Natural killer cell (primary cell): ENCODE measurements at regions not wholly inside any gene's neighbourhood (a gene's known extent, or its start where the extent isn't known, plus 50 kb on each side); places are given as distances from the start of the nearest gene placed in this dataset.

Source experiments
- ATAC-seq, 3 donors: fragments of 150-1000 bp in 2 of 3; fragments of 200-7000 bp in 1 of 3; cut with Tn5 transposase; 1 replicate in 1 of 3; 2 replicates in 2 of 3; pipeline ENCODE4 v1.10.0; 2021; ENCODE audit warnings: mild to moderate bottlenecking in 2 of 3, moderate library complexity in 2 of 3
- DNase-seq, 2 donors: peaks; one replicate each; pipeline versions ENCODE4 v3.0.0 to v3.0.0-alpha.2; 2013 to 2021; ENCODE audit warnings: mixed read lengths in 1 of 2
- H3K27ac ChIP-seq: one replicate; pipeline ENCODE4 v1.5.1; 2013; ENCODE audit warnings: mild to moderate bottlenecking, low read length
- H3K27me3 ChIP-seq: one replicate; pipeline ENCODE4 v1.6.1; 2013; ENCODE audit warnings: low read length; ENCODE audit not compliant: control insufficient read depth, insufficient read depth
- H3K36me3 ChIP-seq: one replicate; pipeline ENCODE4 v1.6.1; 2013; ENCODE audit warnings: low read length; ENCODE audit not compliant: control insufficient read depth, insufficient read depth
- H3K4me1 ChIP-seq: one replicate; pipeline ENCODE4 v1.6.1; 2013; ENCODE audit warnings: low read length; ENCODE audit not compliant: control insufficient read depth, insufficient read depth
- H3K4me3 ChIP-seq: one replicate; pipeline ENCODE4 v1.5.1; 2013; ENCODE audit warnings: low read length
- H3K9me3 ChIP-seq: one replicate; pipeline ENCODE4 v1.6.1; 2013; ENCODE audit warnings: low read length; ENCODE audit not compliant: control insufficient read depth, insufficient read depth
- H3K27ac Mint-ChIP-seq, 2 donors: one replicate each; pipeline ENCODE4 v1.8.0; 2022; ENCODE audit warnings: mild to moderate bottlenecking in 2 of 2, mixed read lengths in 2 of 2, moderate library complexity in 1 of 2
- H3K27me3 Mint-ChIP-seq, 2 donors: one replicate each; pipeline ENCODE4 v1.8.0; 2022; ENCODE audit warnings: low read depth in 2 of 2, mixed read lengths in 2 of 2
- H3K36me3 Mint-ChIP-seq: one replicate; pipeline ENCODE4 v1.8.0; 2022; ENCODE audit warnings: mixed read lengths
- H3K4me1 Mint-ChIP-seq, 2 donors: one replicate each; pipeline ENCODE4 v1.8.0; 2022; ENCODE audit warnings: mixed read lengths in 2 of 2
- H3K4me3 Mint-ChIP-seq: one replicate; pipeline ENCODE4 v1.8.0; 2022; ENCODE audit warnings: mild to moderate bottlenecking, moderate library complexity, mixed read lengths
- H3K9me3 Mint-ChIP-seq, 2 donors: one replicate each; pipeline ENCODE4 v1.8.0; 2022; ENCODE audit warnings: mixed read lengths in 2 of 2
- CTCF ChIP-seq: fragments of 200-600 bp; IDR thresholded peaks from one replicate; pipeline ENCODE4 v1.8.0; 2022; ENCODE audit warnings: antibody characterized with exemption
- WGBS: methylation state at CpG from one replicate; pipeline ENCODE4 v1.1.7; 2013; ENCODE audit warnings: missing lambda C conversion rate; ENCODE audit not compliant: insufficient coverage; 5-methylcytosine and 5-hydroxymethylcytosine counted together
- intact Hi-C: fragments of 100-400 bp; cut with micrococcal nuclease; formaldehyde crosslinking; loops from one replicate; pipeline ENCODE4 v1.14.2; 2022

GRCh38 chr1:59089922-59090457 lies 206.9 kb upstream of the FGGY start:
- intact Hi-C loops = no loop called here
- Histone ChIP-seq H3K27ac (no peak overlapping the region), H3K27me3 (no peaks in the 10 kb centered on the region), H3K4me1 (no peaks in the 10 kb centered on the region), H3K9me3 (no peaks in the 10 kb centered on the region), H3K4me3 (no peak overlapping the region), H3K36me3 (no peaks in the 10 kb centered on the region)
- no peaks in the 10 kb centered on the region for H3K9me3 Mint-ChIP-seq
- H3K36me3 Mint-ChIP-seq = peaks cover 6% of the 10 kb centered on the region
- H3K4me1 Mint-ChIP-seq = peaks cover 4 to 7% of the 10 kb centered on the region in 2 donors
- ATAC-seq (no peak), DNase-seq (no peak)
- TF ChIP-seq CTCF = no peak
- H3K27me3 Mint-ChIP-seq = peaks cover 11 to 15% of the 10 kb centered on the region in 2 donors
- no peak overlapping the region for H3K4me3 Mint-ChIP-seq
- no peak overlapping the region for H3K27ac Mint-ChIP-seq
- 100% methylated on average over 3 of the region's 4 CpGs for WGBS

- Mint-ChIP-seq H3K27ac (no peak overlapping the region), H3K9me3 (no peaks in the 10 kb centered on the region), H3K36me3 (peaks cover 6% of the 10 kb centered on the region), H3K4me3 (no peak overlapping the region), H3K27me3 (peaks cover 11 to 13% of the 10 kb centered on the region in 2 donors), H3K4me1 (peaks cover 4 to 7% of the 10 kb centered on the region in 2 donors)
- Histone ChIP-seq H3K27me3 (no peaks in the 10 kb centered on the region), H3K27ac (no peak overlapping the region), H3K9me3 (no peaks in the 10 kb centered on the region), H3K4me3 (no peak overlapping the region), H3K4me1 (no peaks in the 10 kb centered on the region), H3K36me3 (no peaks in the 10 kb centered on the region)
- no peak for TF ChIP-seq CTCF
- DNase-seq (no peak), ATAC-seq (no peak)
- WGBS = 100% methylated on average over 2 of the region's 3 CpGs
- intact Hi-C loops = no loop called here
Observed at GRCh38 chr1:59092126-59092525, 204.8 kb upstream of the FGGY start.

- H3K27me3 Mint-ChIP-seq = peaks cover 18 to 23% of the 10 kb centered on the region in 2 donors
- TF ChIP-seq CTCF = no peak
- H3K27me3 ChIP-seq = no peaks in the 10 kb centered on the region
- no peak for DNase-seq
- no peaks in the 10 kb centered on the region for H3K36me3 ChIP-seq
- H3K27ac Mint-ChIP-seq = no peak overlapping the region
- WGBS = 78% methylated on average over 4 of the region's 4 CpGs
- H3K9me3 ChIP-seq = no peaks in the 10 kb centered on the region
- H3K4me3 Mint-ChIP-seq = no peak overlapping the region
- no peak overlapping the region for H3K4me3 ChIP-seq
- no peaks in the 10 kb centered on the region for H3K9me3 Mint-ChIP-seq
- H3K36me3 Mint-ChIP-seq = peaks cover under 1% of the 10 kb centered on the region
- ATAC-seq = no peak
- no peaks in the 10 kb centered on the region for H3K4me1 ChIP-seq
- intact Hi-C loops = no loop called here
- H3K4me1 Mint-ChIP-seq = peaks cover 4 to 7% of the 10 kb centered on the region in 2 donors
- H3K27ac ChIP-seq = no peak overlapping the region
Observed at GRCh38 chr1:59094001-59094400, 202.9 kb upstream of the FGGY start.

GRCh38 chr1:59096501-59096900 lies 200.4 kb upstream of the FGGY start:
- TF ChIP-seq CTCF = no peak
- Mint-ChIP-seq H3K4me3 (no peak overlapping the region), H3K9me3 (no peaks in the 10 kb centered on the region), H3K36me3 (no peaks in the 10 kb centered on the region), H3K27me3 (peaks cover 9 to 17% of the 10 kb centered on the region in 2 donors), H3K4me1 (peaks cover 4 to 7% of the 10 kb centered on the region in 2 donors), H3K27ac (no peak overlapping the region)
- H3K4me1 ChIP-seq = no peaks in the 10 kb centered on the region
- ATAC-seq = no peak
- H3K36me3 ChIP-seq = no peaks in the 10 kb centered on the region
- peaks cover under 1% of the 10 kb centered on the region for H3K9me3 ChIP-seq
- no peak overlapping the region for H3K4me3 ChIP-seq
- intact Hi-C loops = no loop called here
- H3K27ac ChIP-seq = no peak overlapping the region
- WGBS = 62% methylated on average over 8 of the region's 8 CpGs
- no peak for DNase-seq
- no peaks in the 10 kb centered on the region for H3K27me3 ChIP-seq
